Activated CD8-positive, alpha-beta T cell treated with anti-CD3 and anti-CD28 coated beads for 36 hours (primary cell): ENCODE measurements at regions not wholly inside any gene's neighbourhood (a gene's known extent, or its start where the extent isn't known, plus 50 kb on each side); places are given as distances from the start of the nearest gene placed in this dataset.
"Not testable (repeated sequence)": the region's sequence is repeated elsewhere in the genome, so short reads cannot be mapped to it uniquely, and the experiment has no call there.

Experiments used
- ATAC-seq: fragments of 200-7000 bp; cut with Tn5 transposase; one replicate; pipeline ENCODE4 v1.10.0; 2021; ENCODE audit warnings: mild to moderate bottlenecking, moderate library complexity
- CTCF ChIA-PET: fragments of 350-600 bp; sonication (Branson Sonifier 250); formaldehyde crosslinking; loops from one replicate; lab custom pipeline; 2021; ENCODE audit warnings: antibody characterized with exemption; lab: Charles Lee
- POLR2A ChIA-PET: fragments of 350-600 bp; sonication (Branson Sonifier 250); formaldehyde crosslinking; loops from one replicate; lab custom pipeline; 2021; ENCODE audit warnings: antibody characterized with exemption; lab: Charles Lee
- DNase-seq: peaks from one replicate; pipeline ENCODE4 v3.0.0-alpha.2; 2020
- H3K27ac Mint-ChIP-seq: one replicate; pipeline ENCODE4 v1.8.0; 2021; ENCODE audit warnings: mild to moderate bottlenecking, mixed read lengths
- H3K27me3 Mint-ChIP-seq: one replicate; pipeline ENCODE4 v1.8.0; 2021; ENCODE audit warnings: mixed read lengths
- H3K36me3 Mint-ChIP-seq: one replicate; pipeline ENCODE4 v1.8.0; 2021; ENCODE audit warnings: low read depth, mixed read lengths
- H3K4me1 Mint-ChIP-seq: one replicate; pipeline ENCODE4 v1.8.0; 2021; ENCODE audit warnings: low read depth, mixed read lengths
- H3K4me3 Mint-ChIP-seq: one replicate; pipeline ENCODE4 v1.8.0; 2021; ENCODE audit warnings: mild to moderate bottlenecking, moderate library complexity, mixed read lengths
- H3K9me3 Mint-ChIP-seq: one replicate; pipeline ENCODE4 v1.8.0; 2021; ENCODE audit warnings: mixed read lengths
- intact Hi-C: fragments of 100-400 bp; cut with micrococcal nuclease; formaldehyde crosslinking; loops from one replicate; pipeline ENCODE4 v1.10.0; 2022
- TF ChIP-seq, protein P1 (sequence below): fragments of 200-600 bp; IDR thresholded peaks from one replicate; pipeline ENCODE4 v1.8.0; 2022; ENCODE audit warnings: antibody characterized with exemption, mild to moderate bottlenecking

DNA sequence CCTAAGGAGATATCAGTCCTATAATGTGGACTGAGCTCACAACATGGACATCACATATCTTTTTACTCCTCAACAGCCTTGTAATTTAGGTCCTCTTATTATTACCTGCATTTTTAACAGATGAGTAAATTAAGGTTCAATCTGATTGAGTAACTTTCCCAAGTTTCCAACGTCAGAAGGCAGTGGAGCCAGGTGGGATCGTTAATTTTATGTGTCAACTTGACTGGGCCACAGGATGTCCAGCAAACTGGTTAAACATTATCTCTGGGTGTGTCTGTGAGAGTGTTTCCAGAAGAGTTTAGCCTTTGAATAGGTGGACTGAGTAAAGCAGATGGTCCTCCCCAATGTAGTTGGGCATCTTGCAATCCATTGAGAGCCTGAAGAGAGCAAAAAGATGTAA lies 59.0 kb upstream of the SLIT2 start:
- TF ChIP-seq, protein P1, sequence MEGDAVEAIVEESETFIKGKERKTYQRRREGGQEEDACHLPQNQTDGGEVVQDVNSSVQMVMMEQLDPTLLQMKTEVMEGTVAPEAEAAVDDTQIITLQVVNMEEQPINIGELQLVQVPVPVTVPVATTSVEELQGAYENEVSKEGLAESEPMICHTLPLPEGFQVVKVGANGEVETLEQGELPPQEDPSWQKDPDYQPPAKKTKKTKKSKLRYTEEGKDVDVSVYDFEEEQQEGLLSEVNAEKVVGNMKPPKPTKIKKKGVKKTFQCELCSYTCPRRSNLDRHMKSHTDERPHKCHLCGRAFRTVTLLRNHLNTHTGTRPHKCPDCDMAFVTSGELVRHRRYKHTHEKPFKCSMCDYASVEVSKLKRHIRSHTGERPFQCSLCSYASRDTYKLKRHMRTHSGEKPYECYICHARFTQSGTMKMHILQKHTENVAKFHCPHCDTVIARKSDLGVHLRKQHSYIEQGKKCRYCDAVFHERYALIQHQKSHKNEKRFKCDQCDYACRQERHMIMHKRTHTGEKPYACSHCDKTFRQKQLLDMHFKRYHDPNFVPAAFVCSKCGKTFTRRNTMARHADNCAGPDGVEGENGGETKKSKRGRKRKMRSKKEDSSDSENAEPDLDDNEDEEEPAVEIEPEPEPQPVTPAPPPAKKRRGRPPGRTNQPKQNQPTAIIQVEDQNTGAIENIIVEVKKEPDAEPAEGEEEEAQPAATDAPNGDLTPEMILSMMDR, result no peak
- intact Hi-C loops, result no loop called here
- Mint-ChIP-seq H3K4me1 (no peaks in the 10 kb centered on the region), H3K27ac (no peak overlapping the region), H3K4me3 (no peak overlapping the region), H3K27me3 (no peaks in the 10 kb centered on the region), H3K36me3 (no peaks in the 10 kb centered on the region), H3K9me3 (no peaks in the 10 kb centered on the region)
- no peak for DNase-seq
- no peak for ATAC-seq
- ChIA-PET CTCF (no interaction called here), POLR2A (no interaction called here)

DNA sequence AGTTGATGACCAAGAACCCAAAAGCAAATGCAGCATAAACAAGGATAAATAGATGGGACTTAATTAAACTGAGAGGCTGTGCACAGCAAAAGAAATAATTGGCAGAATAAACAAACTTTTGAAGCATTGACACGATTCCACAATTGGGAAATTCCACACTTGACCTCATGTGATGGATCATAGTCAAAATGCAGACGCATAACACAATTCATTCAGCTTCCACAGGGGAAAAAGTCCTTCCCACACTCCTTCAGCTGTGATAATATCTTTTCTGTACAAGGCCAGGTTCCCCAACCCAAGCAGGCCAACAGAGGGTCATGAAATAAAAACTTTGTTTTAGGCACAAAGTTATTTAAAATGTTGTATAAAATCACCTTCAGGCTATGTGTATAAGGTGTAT lies 66.6 kb upstream of the SLIT2 start:
- no peaks in the 10 kb centered on the region for H3K4me1 Mint-ChIP-seq
- intact Hi-C loops, result no loop called here
- TF ChIP-seq, protein P1, result no peak
- peaks cover 5% of the 10 kb centered on the region for H3K9me3 Mint-ChIP-seq
- no peaks in the 10 kb centered on the region for H3K27me3 Mint-ChIP-seq
- DNase-seq (no peak), ATAC-seq (no peak)
- ChIA-PET POLR2A (no interaction called here), CTCF (no interaction called here)
- no peak overlapping the region for H3K27ac Mint-ChIP-seq
- no peaks in the 10 kb centered on the region for H3K36me3 Mint-ChIP-seq
- H3K4me3 Mint-ChIP-seq, result no peak overlapping the region

DNA sequence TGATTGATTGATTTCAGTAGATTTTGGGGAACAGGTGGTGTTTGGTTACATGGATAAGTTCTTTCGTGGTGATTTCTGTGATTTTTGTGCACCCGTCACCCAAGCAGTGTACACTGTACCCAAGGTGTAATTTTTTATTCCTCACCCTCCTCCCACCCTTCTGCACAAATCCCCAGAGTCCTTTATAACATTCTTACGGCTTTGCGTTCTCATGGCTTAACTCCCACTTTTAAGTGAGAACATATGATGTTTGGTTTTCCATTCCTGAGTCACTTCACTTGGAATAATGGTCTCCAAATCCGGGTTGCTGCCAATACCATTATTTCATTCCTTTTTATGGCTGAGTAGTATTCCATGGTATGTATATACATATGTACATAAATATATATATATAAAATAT lies 68.6 kb upstream of the SLIT2 start:
- ATAC-seq, H3K36me3 Mint-ChIP-seq, H3K27me3 Mint-ChIP-seq, DNase-seq, H3K27ac Mint-ChIP-seq, intact Hi-C loops, CTCF ChIA-PET, H3K4me1 Mint-ChIP-seq, POLR2A ChIA-PET, H3K4me3 Mint-ChIP-seq, H3K9me3 Mint-ChIP-seq: not testable (repeated sequence)

DNA sequence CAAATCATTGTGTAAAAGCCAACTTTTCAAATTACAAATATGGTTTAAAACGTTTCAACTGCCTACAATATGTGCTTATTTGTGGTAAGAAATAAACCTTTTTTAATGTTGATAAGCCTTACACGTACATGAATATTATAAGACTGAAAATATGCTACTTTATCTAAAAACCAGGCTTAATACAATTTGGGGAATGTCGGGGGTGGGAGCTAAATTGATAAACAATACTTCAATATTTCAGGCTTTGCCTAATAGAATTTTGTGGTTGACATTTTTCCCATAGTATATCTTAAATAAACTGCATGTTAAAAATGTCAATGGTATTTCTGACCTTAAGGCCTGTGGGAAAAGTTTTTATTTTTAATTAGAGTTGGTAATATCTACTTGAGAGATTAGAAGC lies 69.8 kb upstream of the SLIT2 start:
- Mint-ChIP-seq H3K4me1 (no peaks in the 10 kb centered on the region), H3K4me3 (no peak overlapping the region), H3K9me3 (peaks cover 10% of the 10 kb centered on the region), H3K36me3 (no peaks in the 10 kb centered on the region), H3K27me3 (no peaks in the 10 kb centered on the region), H3K27ac (no peak overlapping the region)
- ATAC-seq (no peak), DNase-seq (no peak)
- CTCF ChIA-PET, result no interaction called here
- TF ChIP-seq, protein P1, result no peak
- POLR2A ChIA-PET, result no interaction called here
- intact Hi-C loops, result no loop called here

DNA sequence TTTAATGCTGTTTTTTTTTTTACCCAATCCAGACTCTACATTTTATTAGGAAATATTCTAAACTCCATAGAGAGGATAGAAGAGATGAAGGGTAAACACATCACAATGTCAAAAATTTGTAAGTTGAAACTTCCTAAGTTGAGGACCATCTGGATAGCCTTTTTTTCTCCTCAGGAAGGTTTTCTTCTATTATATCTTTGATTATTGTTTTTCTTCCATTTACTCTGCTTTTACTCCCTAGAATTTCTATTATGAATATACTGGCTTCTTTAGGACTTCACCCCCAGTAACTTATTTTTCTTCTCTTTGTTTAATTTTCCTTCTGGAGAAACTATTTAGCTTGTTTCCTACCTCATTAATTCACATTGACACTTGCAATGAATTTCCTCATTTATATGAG lies 71.2 kb upstream of the SLIT2 start:
- no peaks in the 10 kb centered on the region for H3K36me3 Mint-ChIP-seq
- no peaks in the 10 kb centered on the region for H3K27me3 Mint-ChIP-seq
- H3K9me3 Mint-ChIP-seq, result peaks cover 15% of the 10 kb centered on the region
- no peak overlapping the region for H3K27ac Mint-ChIP-seq
- H3K4me1 Mint-ChIP-seq, result no peaks in the 10 kb centered on the region
- intact Hi-C loops, result no loop called here
- TF ChIP-seq, protein P1, result no peak
- ChIA-PET CTCF (no interaction called here), POLR2A (no interaction called here)
- ATAC-seq (no peak), DNase-seq (no peak)
- H3K4me3 Mint-ChIP-seq, result no peak overlapping the region

DNA sequence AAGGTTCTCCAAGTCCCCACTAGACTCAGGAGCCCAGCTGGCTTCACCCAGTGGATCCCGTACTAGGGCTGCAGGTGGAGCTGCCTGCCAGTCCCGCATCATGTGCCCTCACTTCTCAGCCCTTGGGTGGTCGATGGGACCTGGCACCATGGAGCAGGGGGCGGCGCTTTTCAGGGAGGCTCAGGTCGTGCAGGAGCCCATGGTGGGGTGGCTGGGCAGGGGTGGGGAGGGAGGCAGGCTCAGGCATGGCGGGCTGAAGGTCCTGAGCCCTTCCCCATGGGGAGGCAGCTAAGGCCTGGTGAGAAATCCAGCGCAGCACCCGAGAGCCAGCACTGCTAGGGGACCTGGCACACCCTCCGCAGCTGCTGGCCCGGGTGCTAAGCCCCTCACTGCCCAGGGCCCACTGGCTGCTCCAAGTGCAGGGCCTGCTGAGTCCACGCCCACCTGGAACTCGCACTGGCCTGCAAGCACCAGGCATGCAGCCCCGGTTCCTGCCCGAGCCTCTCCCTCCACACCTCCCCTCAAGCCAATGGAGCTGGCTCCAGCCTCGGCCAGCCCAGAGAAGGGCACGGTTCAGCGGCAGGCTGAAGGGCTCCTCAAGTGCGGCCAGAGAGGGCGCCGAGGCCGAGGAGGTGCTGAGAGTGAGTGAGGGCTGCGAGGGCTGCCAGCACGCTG lies 72.7 kb upstream of the SLIT2 start:
- no peak for ATAC-seq
- TF ChIP-seq, protein P1, result no peak
- Mint-ChIP-seq H3K9me3 (peaks cover 15% of the 10 kb centered on the region), H3K4me3 (no peak overlapping the region), H3K4me1 (no peaks in the 10 kb centered on the region), H3K27me3 (no peaks in the 10 kb centered on the region), H3K36me3 (no peaks in the 10 kb centered on the region), H3K27ac (no peak overlapping the region)
- ChIA-PET POLR2A (no interaction called here), CTCF (no interaction called here)
- intact Hi-C loops, result no loop called here
- no peak for DNase-seq
